WTC11 (cell line): ENCODE measurements at regions not wholly inside any gene's neighbourhood (a gene's known extent, or its start where the extent isn't known, plus 50 kb on each side); places are given as distances from the start of the nearest gene placed in this dataset.

Experiments used
- ATAC-seq: fragments of 200-7000 bp; cut with Tn5 transposase; 2 replicates; pipeline ENCODE4 v1.10.0; 2021; ENCODE audit warnings: mild to moderate bottlenecking, moderate library complexity
- CTCF ChIA-PET: fragments of 300-600 bp; sonication (Branson Sonifier 250); formaldehyde crosslinking; loops from one replicate; lab custom pipeline; 2021; ENCODE audit warnings: antibody characterized with exemption; lab: Charles Lee
- POLR2A ChIA-PET: fragments of 350-600 bp; sonication (Branson Sonifier 250); formaldehyde crosslinking; loops from one replicate; lab custom pipeline; 2021; ENCODE audit warnings: antibody characterized with exemption; lab: Charles Lee
- DNase-seq: peaks from one replicate; pipeline ENCODE4 v3.0.0; 2021; ENCODE audit warnings: low spot score
- H3K27ac Mint-ChIP-seq: 2 replicates; pipeline ENCODE4 v1.8.0; 2021; ENCODE audit warnings: mixed read lengths
- H3K27me3 Mint-ChIP-seq: 2 replicates; pipeline ENCODE4 v1.8.0; 2021; ENCODE audit warnings: low read depth, mild to moderate bottlenecking, moderate library complexity, mixed read lengths
- H3K36me3 Mint-ChIP-seq: 2 replicates; pipeline ENCODE4 v1.8.0; 2021; ENCODE audit warnings: mixed read lengths
- H3K4me1 Mint-ChIP-seq: 2 replicates; pipeline ENCODE4 v1.8.0; 2022; ENCODE audit warnings: mixed read lengths
- H3K4me3 Mint-ChIP-seq: 2 replicates; pipeline ENCODE4 v1.8.0; 2021; ENCODE audit warnings: mild to moderate bottlenecking, moderate library complexity, mixed read lengths
- H3K9me3 Mint-ChIP-seq: 2 replicates; pipeline ENCODE4 v1.8.0; 2021; ENCODE audit warnings: mixed read lengths
- ATF3 ChIP-seq: sonication (generic); formaldehyde crosslinking; conservative IDR thresholded peaks from 2 replicates; pipeline ENCODE4 v1.8.1; 2022; ENCODE audit warnings: mild to moderate bottlenecking, missing genetic modification reagents
- ELF4 ChIP-seq: sonication (generic); formaldehyde crosslinking; IDR thresholded peaks from 2 replicates; pipeline ENCODE4 v1.8.1; 2022; ENCODE audit warnings: low read depth, mild to moderate bottlenecking, moderate library complexity, missing genetic modification reagents
- ERG ChIP-seq: fragments of 250-450 bp; sonication (Bioruptor Pico); IDR thresholded peaks from 2 replicates; pipeline ENCODE4 v1.8.0; 2021; ENCODE audit warnings: mild to moderate bottlenecking
- ETV6 ChIP-seq: sonication (generic); formaldehyde crosslinking; IDR thresholded peaks from 2 replicates; pipeline ENCODE4 v1.8.1; 2022; ENCODE audit warnings: mild to moderate bottlenecking, missing genetic modification reagents
- FOXJ3 ChIP-seq: sonication (generic); formaldehyde crosslinking; IDR thresholded peaks from 2 replicates; pipeline ENCODE4 v1.9.0; 2021; ENCODE audit warnings: missing genetic modification reagents, mild to moderate bottlenecking, borderline replicate concordance
- FOXK1 ChIP-seq: sonication (generic); formaldehyde crosslinking; IDR thresholded peaks from 2 replicates; pipeline ENCODE4 v1.8.0; 2022; ENCODE audit warnings: mild to moderate bottlenecking, moderate library complexity, missing genetic modification reagents
- GABPB1 ChIP-seq: sonication (generic); formaldehyde crosslinking; IDR thresholded peaks from 2 replicates; pipeline ENCODE4 v1.8.1; 2023; ENCODE audit warnings: mild to moderate bottlenecking, missing genetic modification reagents
- HMGA2 ChIP-seq: fragments of 250-450 bp; sonication (Bioruptor Pico); IDR thresholded peaks from 2 replicates; pipeline ENCODE4 v1.4.0; 2021; ENCODE audit warnings: mild to moderate bottlenecking, moderate library complexity
- JUN ChIP-seq: sonication (generic); formaldehyde crosslinking; IDR thresholded peaks from 2 replicates; pipeline ENCODE4 v1.8.0; 2023; ENCODE audit warnings: mild to moderate bottlenecking, missing genetic modification reagents
- NR1H2 ChIP-seq: sonication (generic); formaldehyde crosslinking; IDR thresholded peaks from 2 replicates; pipeline ENCODE4 v1.9.0; 2021; ENCODE audit warnings: mild to moderate bottlenecking, moderate library complexity, missing genetic modification reagents
- NR2C2 ChIP-seq: sonication (generic); formaldehyde crosslinking; IDR thresholded peaks from 2 replicates; pipeline ENCODE4 v1.8.0; 2022; ENCODE audit warnings: mild to moderate bottlenecking, missing genetic modification reagents
- OVOL2 ChIP-seq: fragments of 250-450 bp; sonication (Bioruptor Pico); IDR thresholded peaks from 2 replicates; pipeline ENCODE4 v1.9.0; 2021; ENCODE audit warnings: mild to moderate bottlenecking, borderline replicate concordance
- PREB ChIP-seq: sonication (generic); formaldehyde crosslinking; IDR thresholded peaks from 2 replicates; pipeline ENCODE4 v1.8.1; 2022; ENCODE audit warnings: mild to moderate bottlenecking, missing genetic modification reagents, moderate library complexity, borderline replicate concordance
- SP1 ChIP-seq: sonication (generic); formaldehyde crosslinking; conservative IDR thresholded peaks from 2 replicates; pipeline ENCODE4 v1.8.1; 2022; ENCODE audit warnings: missing genetic modification reagents
- STAT6 ChIP-seq: sonication (generic); formaldehyde crosslinking; conservative IDR thresholded peaks from 2 replicates; pipeline ENCODE4 v1.8.1; 2023; ENCODE audit warnings: mild to moderate bottlenecking, low read depth, missing genetic modification reagents, moderate library complexity
- TEAD4 ChIP-seq: sonication (generic); formaldehyde crosslinking; IDR thresholded peaks from 2 replicates; pipeline ENCODE4 v1.8.0; 2022; ENCODE audit warnings: mild to moderate bottlenecking, missing genetic modification reagents
- USF1 ChIP-seq: sonication (generic); formaldehyde crosslinking; IDR thresholded peaks from 2 replicates; pipeline ENCODE4 v1.8.0; 2022; ENCODE audit warnings: mild to moderate bottlenecking, missing genetic modification reagents
- USF2 ChIP-seq: sonication (generic); formaldehyde crosslinking; IDR thresholded peaks from 2 replicates; pipeline ENCODE4 v1.8.1; 2023; ENCODE audit warnings: mild to moderate bottlenecking, missing genetic modification reagents, moderate library complexity
- ZBTB21 ChIP-seq: sonication (generic); formaldehyde crosslinking; IDR thresholded peaks from 2 replicates; pipeline ENCODE4 v1.8.1; 2023; ENCODE audit warnings: mild to moderate bottlenecking, missing genetic modification reagents, borderline replicate concordance
- ZNF121 ChIP-seq: sonication (generic); formaldehyde crosslinking; IDR thresholded peaks from 2 replicates; pipeline ENCODE4 v1.8.0; 2023; ENCODE audit warnings: missing genetic modification reagents
- ZNF396 ChIP-seq: fragments of 250-450 bp; sonication (Bioruptor Pico); IDR thresholded peaks from 2 replicates; pipeline ENCODE4 v1.8.0; 2021; ENCODE audit warnings: mild to moderate bottlenecking, moderate library complexity, borderline replicate concordance
- ZNF425 ChIP-seq: fragments of 250-450 bp; sonication (Bioruptor Pico); conservative IDR thresholded peaks from 2 replicates; pipeline ENCODE4 v1.9.0; 2021; ENCODE audit warnings: mild to moderate bottlenecking
- ZSCAN18 ChIP-seq: fragments of 250-450 bp; sonication (Bioruptor Pico); IDR thresholded peaks from 2 replicates; pipeline ENCODE4 v2.1.2; 2022; ENCODE audit warnings: mild to moderate bottlenecking, moderate library complexity

- TF ChIP-seq ERG (CRISPR knock-in tag) (no peak), ZBTB21 (CRISPR knock-in tag) (no peak), ZNF396 (CRISPR knock-in tag) (no peak), JUN (CRISPR knock-in tag) (no peak), NR2C2 (no peak), ETV6 (CRISPR knock-in tag) (no peak), FOXK1 (CRISPR knock-in tag) (no peak), USF1 (no peak), ATF3 (no peak), PREB (no peak), STAT6 (CRISPR knock-in tag) (no peak)
- TF ChIP-seq, all 79 proteins: peak for 0
These were observed 214.4 kb upstream of the LRFN5 start (continued) for GRCh38 chr14:41392226-41392625.

- CTCF ChIA-PET: no interaction called here
- Mint-ChIP-seq H3K27me3 (no peaks in the 10 kb centered on the region), H3K9me3 (peaks cover 3% of the 10 kb centered on the region), H3K36me3 (no peaks in the 10 kb centered on the region), H3K4me1 (peaks cover 2% of the 10 kb centered on the region; the same call in 1 of the 2 replicates), H3K27ac (no peak overlapping the region), H3K4me3 (no peak overlapping the region)
- DNase-seq (no peak), ATAC-seq (no peak)
- POLR2A ChIA-PET: no interaction called here
- TF ChIP-seq FOXJ3 (CRISPR knock-in tag): no peak
- TF ChIP-seq OVOL2 (CRISPR knock-in tag): no peak
- no peak for TF ChIP-seq ZNF425 (CRISPR knock-in tag)
These were observed 217.3 kb upstream of the LRFN5 start for GRCh38 chr14:41389355-41389754.

GRCh38 chr14:41385797-41386196 is 220.9 kb upstream of the LRFN5 start:
- H3K9me3 Mint-ChIP-seq: peaks cover 3% of the 10 kb centered on the region
- ChIA-PET POLR2A (no interaction called here), CTCF (no interaction called here)
- TF ChIP-seq ZNF121 (no peak), NR1H2 (CRISPR knock-in tag) (no peak), USF2 (CRISPR knock-in tag) (no peak), SP1 (CRISPR knock-in tag) (no peak), TEAD4 (no peak), HMGA2 (CRISPR knock-in tag) (no peak), ELF4 (no peak), NR2C2 (no peak), ZSCAN18 (no peak), GABPB1 (CRISPR knock-in tag) (no peak)
- no peak overlapping the region for H3K27ac Mint-ChIP-seq
- H3K4me3 Mint-ChIP-seq: no peak overlapping the region
- H3K36me3 Mint-ChIP-seq: no peaks in the 10 kb centered on the region
- DNase-seq (no peak), ATAC-seq (no peak)
- peaks cover 5% of the 10 kb centered on the region; the same call in 1 of the 2 replicates for H3K4me1 Mint-ChIP-seq
- no peaks in the 10 kb centered on the region for H3K27me3 Mint-ChIP-seq
